ENCODE measurements at regions not wholly inside any gene's neighbourhood (a gene's known extent, or its start where the extent isn't known, plus 50 kb on each side); places are given as distances from the start of the nearest gene placed in this dataset.
"Not testable (repeated sequence)": the region's sequence is repeated elsewhere in the genome, so short reads cannot be mapped to it uniquely, and the experiment has no call there.

GRCh38 chr21:35497522-35497921 lies 448.4 kb upstream of the RUNX1 start:
- TF ChIP-seq EZH2 (conservative IDR thresholded peaks at IDR 0.05; ENCODE audit: low read depth, low read length); ZC3H13 (CRISPR knock-in tag; IDR thresholded peaks at IDR 0.05); MXI1 (IDR thresholded peaks at IDR 0.05; ENCODE audit: borderline replicate concordance, low read depth, low read length); ZKSCAN1 (IDR thresholded peaks at IDR 0.05; ENCODE audit: low read length); ZSCAN5A (CRISPR knock-in tag; IDR thresholded peaks at IDR 0.05; ENCODE audit: borderline replicate concordance): not testable (repeated sequence)

Measured in HepG2 (cell line).